GM21423 (cell line): ENCODE measurements at regions not wholly inside any gene's neighbourhood (a gene's known extent, or its start where the extent isn't known, plus 50 kb on each side); places are given as distances from the start of the nearest gene placed in this dataset.

Experiments used
- ATAC-seq: cut with Tn5 transposase; IDR thresholded peaks from one replicate; pipeline ENCODE4 v1.9.1; 2021; ENCODE audit warnings: mild to moderate bottlenecking, moderate library complexity; ENCODE audit not compliant: unreplicated experiment

- ATAC-seq, result no peak
Observed at GRCh38 chr2:198315791-198316630, 511.6 kb downstream of the PLCL1 start.

- no peak for ATAC-seq
Observed at GRCh38 chr2:198314559-198315153, 510.3 kb downstream of the PLCL1 start.

GRCh38 chr2:198312596-198313483, 508.4 kb downstream of the PLCL1 start:
- ATAC-seq, result no peak

GRCh38 chr2:198311020-198311419, 506.6 kb downstream of the PLCL1 start:
- ATAC-seq, result no peak

GRCh38 chr2:198309673-198310280, 505.4 kb downstream of the PLCL1 start:
- ATAC-seq, result peak; percentile 44

- ATAC-seq, result no peak
Observed at GRCh38 chr2:198309081-198309480, 504.7 kb downstream of the PLCL1 start.

- no peak for ATAC-seq
Observed at GRCh38 chr2:198308368-198308767, 504.0 kb downstream of the PLCL1 start.

- no peak for ATAC-seq
Observed at GRCh38 chr2:198307093-198307492, 502.7 kb downstream of the PLCL1 start.

- no peak for ATAC-seq
Observed at GRCh38 chr2:198304859-198305258, 500.5 kb downstream of the PLCL1 start.

- ATAC-seq, result no peak
Observed at GRCh38 chr2:198297350-198297749, 493.0 kb downstream of the PLCL1 start.

GRCh38 chr2:198296665-198297308, 492.4 kb downstream of the PLCL1 start:
- peak; percentile 87 for ATAC-seq

- ATAC-seq, result no peak
Observed at GRCh38 chr2:198293281-198293680, 488.9 kb downstream of the PLCL1 start.

- no peak for ATAC-seq
Observed at GRCh38 chr2:198289811-198290210, 485.4 kb downstream of the PLCL1 start.

GRCh38 chr2:198287706-198288105, 483.3 kb downstream of the PLCL1 start:
- ATAC-seq, result no peak

GRCh38 chr2:198285216-198285615, 480.8 kb downstream of the PLCL1 start:
- ATAC-seq, result no peak

- ATAC-seq, result no peak
Observed at GRCh38 chr2:198283146-198283545, 478.8 kb downstream of the PLCL1 start.

GRCh38 chr2:198282061-198282460, 477.7 kb downstream of the PLCL1 start:
- ATAC-seq, result no peak

GRCh38 chr2:198280145-198280544, 475.8 kb downstream of the PLCL1 start:
- ATAC-seq, result no peak

GRCh38 chr2:198279026-198279425, 474.6 kb downstream of the PLCL1 start:
- ATAC-seq, result no peak

- no peak for ATAC-seq
Observed at GRCh38 chr2:198277181-198277580, 472.8 kb downstream of the PLCL1 start.

- ATAC-seq, result no peak
Observed at GRCh38 chr2:198273660-198274059, 469.3 kb downstream of the PLCL1 start.
